ENCODE measurements at regions not wholly inside any gene's neighbourhood (a gene's known extent, or its start where the extent isn't known, plus 50 kb on each side); places are given as distances from the start of the nearest gene placed in this dataset.
A peak's percentile ranks its signal among the peaks of the same experiment; 100 is the strongest.
"Not testable (repeated sequence)": the region's sequence is repeated elsewhere in the genome, so short reads cannot be mapped to it uniquely, and the experiment has no call there.

GRCh38 chr14:36423430-36423829 is 96.6 kb downstream of the NKX2-1 start:
- Histone ChIP-seq H2AFZ (replicated peaks) (no peak overlapping the region), H3K36me3 (no peaks in the 10 kb centered on the region), H4K20me1 (ENCODE audit: low read depth) (peaks cover 11% of the 10 kb centered on the region), H3K4me1 (peaks cover 52% of the 10 kb centered on the region), H3K27ac (no peak overlapping the region), H3K79me2 (ENCODE audit: low read depth) (no peaks in the 10 kb centered on the region), H3K9ac (no peak overlapping the region), H3F3A (ENCODE audit: low read depth) (peaks cover 19% of the 10 kb centered on the region), H3K27me3 (peaks cover 100% of the 10 kb centered on the region), H3K9me3 (ENCODE audit: low read depth) (no peaks in the 10 kb centered on the region), H3K4me2 (peak overlapping the region; percentile 59), H3K4me3 (no peak overlapping the region)
- Mint-ChIP-seq H3K9me3 (no peaks in the 10 kb centered on the region), H3K27me3 (ENCODE audit: insufficient read depth, low read depth) (peaks cover 64% of the 10 kb centered on the region), H3K27ac (no peak overlapping the region), H3K36me3 (no peaks in the 10 kb centered on the region), H3K4me1 (peaks cover 19% of the 10 kb centered on the region), H3K4me3 (no peak overlapping the region)
- TF ChIP-seq EZH2 (IDR thresholded peaks at IDR 0.05) (no peak), CTCF (IDR thresholded peaks at IDR 0.05) (no peak), EZH2phosphoT487 (IDR thresholded peaks at IDR 0.05) (peak; percentile 34)
- peak; percentile 56 for DNase-seq (ENCODE audit: low spot score)

GRCh38 chr14:36420149-36420687 is 99.8 kb upstream of the MBIP start:
- H3K27ac Mint-ChIP-seq: no peak overlapping the region
- H3K36me3 Mint-ChIP-seq: no peaks in the 10 kb centered on the region
- H3K36me3 ChIP-seq: no peaks in the 10 kb centered on the region
- peak overlapping the region; percentile 58 for H3K4me2 ChIP-seq
- H3K27me3 Mint-ChIP-seq (ENCODE audit: insufficient read depth, low read depth): peaks cover 58% of the 10 kb centered on the region
- no peak for TF ChIP-seq EZH2 (IDR thresholded peaks at IDR 0.05)
- peak; percentile 71 for TF ChIP-seq EZH2phosphoT487 (IDR thresholded peaks at IDR 0.05)
- TF ChIP-seq CTCF (IDR thresholded peaks at IDR 0.05): no peak
- H3K9me3 ChIP-seq (ENCODE audit: low read depth): no peaks in the 10 kb centered on the region
- no peak overlapping the region for H3K4me3 ChIP-seq
- DNase-seq (ENCODE audit: low spot score): peak; percentile 65
- no peak overlapping the region for H3K27ac ChIP-seq
- no peak overlapping the region for H3K4me3 Mint-ChIP-seq
- peaks cover 19% of the 10 kb centered on the region for H3F3A ChIP-seq (ENCODE audit: low read depth)
- no peaks in the 10 kb centered on the region for H3K79me2 ChIP-seq (ENCODE audit: low read depth)
- peaks cover 19% of the 10 kb centered on the region for H3K4me1 Mint-ChIP-seq
- H2AFZ ChIP-seq (replicated peaks): no peak overlapping the region
- H3K27me3 ChIP-seq: peaks cover 76% of the 10 kb centered on the region
- H3K4me1 ChIP-seq: peaks cover 47% of the 10 kb centered on the region
- peaks cover 14% of the 10 kb centered on the region for H3K9me3 Mint-ChIP-seq
- no peak overlapping the region for H3K9ac ChIP-seq
- peaks cover 11% of the 10 kb centered on the region for H4K20me1 ChIP-seq (ENCODE audit: low read depth)

- Histone ChIP-seq H3K9ac (no peak overlapping the region), H3K27me3 (peaks cover 64% of the 10 kb centered on the region), H3K36me3 (no peaks in the 10 kb centered on the region), H3K4me1 (peaks cover 34% of the 10 kb centered on the region), H3K79me2 (ENCODE audit: low read depth) (no peaks in the 10 kb centered on the region), H4K20me1 (ENCODE audit: low read depth) (peaks cover 11% of the 10 kb centered on the region), H2AFZ (replicated peaks) (no peak overlapping the region), H3K4me3 (no peak overlapping the region), H3F3A (ENCODE audit: low read depth) (peaks cover 17% of the 10 kb centered on the region), H3K9me3 (ENCODE audit: low read depth) (no peaks in the 10 kb centered on the region), H3K27ac (no peak overlapping the region), H3K4me2 (no peak overlapping the region)
- no peak for TF ChIP-seq EZH2 (IDR thresholded peaks at IDR 0.05)
- no peak for TF ChIP-seq EZH2phosphoT487 (IDR thresholded peaks at IDR 0.05)
- no peak for TF ChIP-seq CTCF (IDR thresholded peaks at IDR 0.05)
- no peaks in the 10 kb centered on the region for H3K36me3 Mint-ChIP-seq
- H3K4me3 Mint-ChIP-seq: no peak overlapping the region
- H3K9me3 Mint-ChIP-seq: peaks cover 18% of the 10 kb centered on the region
- no peak overlapping the region for H3K27ac Mint-ChIP-seq
- no peak for DNase-seq (ENCODE audit: low spot score)
- peaks cover 9% of the 10 kb centered on the region for H3K4me1 Mint-ChIP-seq
- peaks cover 53% of the 10 kb centered on the region for H3K27me3 Mint-ChIP-seq (ENCODE audit: insufficient read depth, low read depth)
Observed at GRCh38 chr14:36418937-36419336, 98.5 kb upstream of the MBIP start.

GRCh38 chr14:36411951-36412350 is 91.5 kb upstream of the MBIP start:
- not testable (repeated sequence) for H3K9ac ChIP-seq; H3K79me2 ChIP-seq (ENCODE audit: low read depth)
- H3K27me3 Mint-ChIP-seq (ENCODE audit: insufficient read depth, low read depth): peaks cover 16% of the 10 kb centered on the region

More at GRCh38 chr14:36411951-36412350, 91.5 kb upstream of the MBIP start:
- not testable (repeated sequence) for H3K36me3 Mint-ChIP-seq; H3K4me1 ChIP-seq; H3K4me1 Mint-ChIP-seq; H2AFZ ChIP-seq (replicated peaks); H3K27me3 ChIP-seq; H3K9me3 ChIP-seq (ENCODE audit: low read depth); H3K27ac Mint-ChIP-seq; H3K27ac ChIP-seq; H3K4me2 ChIP-seq; DNase-seq (ENCODE audit: low spot score); H3K4me3 ChIP-seq; H3F3A ChIP-seq (ENCODE audit: low read depth); H3K4me3 Mint-ChIP-seq; H3K36me3 ChIP-seq; H4K20me1 ChIP-seq (ENCODE audit: low read depth)
- peaks cover 38% of the 10 kb centered on the region for H3K9me3 Mint-ChIP-seq
